Sigmoid colon (tissue), 4 donors: ENCODE measurements at regions not wholly inside any gene's neighbourhood (a gene's known extent, or its start where the extent isn't known, plus 50 kb on each side); places are given as distances from the start of the nearest gene placed in this dataset.

ENCODE experiments used
- CTCF ChIP-seq, 4 experiments: fragments of 450-650 bp in 3 of 4; fragments of 200-600 bp in 1 of 4; IDR thresholded peaks; one replicate each; pipeline ENCODE4 v1.5.1; 2016 to 2019; ENCODE audit warnings: antibody characterized with exemption in 4 of 4, mild to moderate bottlenecking in 3 of 4, moderate library complexity in 2 of 4
- EP300 ChIP-seq, 4 donors: sonication (generic); formaldehyde crosslinking; IDR thresholded peaks; one replicate each; pipeline ENCODE4 v1.6.1; 2017; ENCODE audit warnings: antibody characterized with exemption in 4 of 4
- POLR2A ChIP-seq, 2 donors: fragments of 450-650 bp; IDR thresholded peaks; one replicate each; pipeline ENCODE4 v1.6.1; 2016; ENCODE audit warnings: antibody characterized with exemption in 2 of 2, mild to moderate bottlenecking in 2 of 2, moderate library complexity in 2 of 2
- POLR2AphosphoS5 ChIP-seq, 4 donors: sonication (generic); formaldehyde crosslinking; IDR thresholded peaks; one replicate each; pipeline ENCODE4 v1.6.1; 2017; ENCODE audit warnings: antibody characterized with exemption in 4 of 4

GRCh38 chr7:106777674-106778299, 87.3 kb upstream of the PIK3CG start:
- no peak for TF ChIP-seq CTCF (IDR thresholded peaks at IDR 0.05)
- no peak for TF ChIP-seq POLR2A (IDR thresholded peaks at IDR 0.05)
- no peak for TF ChIP-seq POLR2AphosphoS5 (IDR thresholded peaks at IDR 0.05)
- TF ChIP-seq EP300 (IDR thresholded peaks at IDR 0.05), result no peak
